Endothelial cell of umbilical vein (primary cell): ENCODE measurements at regions not wholly inside any gene's neighbourhood (a gene's known extent, or its start where the extent isn't known, plus 50 kb on each side); places are given as distances from the start of the nearest gene placed in this dataset.

Experiments
- BruUV-seq: library from RNA; stranded (reverse); fragments of 400-500 nt; replicated peaks from 2 replicates; lab custom pipeline; 2021; lab: Mats Ljungman, UMichigan
- CTCF ChIA-PET: fragments of 300-600, 350-600 bp; sonication (Branson Sonifier 250); formaldehyde crosslinking; loops from one replicate; lab custom pipeline; 2021; ENCODE audit warnings: antibody characterized with exemption, inconsistent platforms; lab: Charles Lee
- POLR2A ChIA-PET: fragments of 300-600, 350-600 bp; sonication (Branson Sonifier 250); formaldehyde crosslinking; loops from one replicate; lab custom pipeline; 2021; ENCODE audit warnings: antibody characterized with exemption, inconsistent platforms; lab: Charles Lee
- DNase-seq: peaks from one replicate; pipeline ENCODE4 v3.0.0-alpha.2; 2011; ENCODE audit warnings: low read depth, low spot score
- FAIRE-seq: peaks from 2 replicates; lab custom pipeline; 2011; peaks lifted over from hg19 to GRCh38; lab: Jason Lieb, UNC
- H2AFZ ChIP-seq: 2 replicates; pipeline ENCODE4 v1.6.0; 2012; ENCODE audit warnings: low read depth, low read length, control low read depth, inconsistent platforms
- H3K27ac ChIP-seq: 2 replicates; pipeline ENCODE4 v1.5.1; 2011; ENCODE audit warnings: low read depth, mild to moderate bottlenecking, control low read depth, low read length, moderate library complexity; ENCODE audit not compliant: insufficient read depth
- H3K27me3 ChIP-seq, 2 experiments: 2 replicates each; pipeline versions ENCODE4 v1.6.0 to v1.6.1; 2011; ENCODE audit warnings: low read length in 2 of 2, mixed read lengths in 1 of 2; ENCODE audit not compliant: control insufficient read depth in 2 of 2, insufficient read depth in 2 of 2
- H3K36me3 ChIP-seq, 2 experiments: 2 replicates in 1 of 2; 3 replicates in 1 of 2; pipeline ENCODE4 v1.5.1; 2011; ENCODE audit warnings: low read length in 2 of 2, mild to moderate bottlenecking in 1 of 2, moderate library complexity in 1 of 2; ENCODE audit not compliant: control insufficient read depth in 2 of 2, insufficient read depth in 2 of 2; ENCODE audit errors: extremely low read depth in 1 of 2
- H3K4me1 ChIP-seq: 3 replicates; pipeline ENCODE4 v1.5.1; 2011; ENCODE audit warnings: mild to moderate bottlenecking, low read length; ENCODE audit not compliant: control insufficient read depth, insufficient read depth; ENCODE audit errors: extremely low read depth
- H3K4me2 ChIP-seq: 2 replicates; pipeline ENCODE4 v1.6.1; 2011; ENCODE audit warnings: low read length, control low read depth, mixed read lengths; ENCODE audit not compliant: insufficient read depth
- H3K4me3 ChIP-seq, 3 experiments: fragments of 200-600 bp in 1 of 3; sonication (generic), shearing (Covaris generic) in 1 of 3; replicated peaks in 1 of 3; 2 replicates each; pipeline ENCODE4 v1.5.1; 2011 to 2016; ENCODE audit warnings: control low read depth in 3 of 3, low read length in 3 of 3, mild to moderate bottlenecking in 2 of 3, inconsistent platforms in 1 of 3, low read depth in 1 of 3, moderate library complexity in 1 of 3; ENCODE audit not compliant: insufficient read depth in 1 of 3
- H3K79me2 ChIP-seq: 2 replicates; pipeline ENCODE4 v1.6.0; 2012; ENCODE audit warnings: low read length, inconsistent platforms; ENCODE audit not compliant: control insufficient read depth, insufficient read depth
- H3K9ac ChIP-seq: replicated peaks from 2 replicates; pipeline ENCODE3; 2011; ENCODE audit warnings: low read length, control low read depth; ENCODE audit not compliant: insufficient read depth; ENCODE audit errors: extremely low read depth
- H3K9me1 ChIP-seq: replicated peaks from 3 replicates; pipeline ENCODE4 v1.6.0; 2011; ENCODE audit warnings: mild to moderate bottlenecking, low read length; ENCODE audit not compliant: control insufficient read depth, insufficient read depth; ENCODE audit errors: extremely low read depth
- H3K9me3 ChIP-seq: replicated peaks from 2 replicates; pipeline ENCODE4 v1.5.1; 2012; ENCODE audit warnings: low read length, inconsistent platforms; ENCODE audit not compliant: control insufficient read depth, insufficient read depth
- H4K20me1 ChIP-seq: replicated peaks from 2 replicates; pipeline ENCODE3; 2011; ENCODE audit warnings: mild to moderate bottlenecking, low read length; ENCODE audit not compliant: control insufficient read depth, insufficient read depth; ENCODE audit errors: extremely low read depth
- EZH2 ChIP-seq: IDR thresholded peaks from 2 replicates; pipeline ENCODE4 v1.6.1; 2012; ENCODE audit warnings: borderline replicate concordance, low read depth, mild to moderate bottlenecking, moderate library complexity, low read length, inconsistent platforms; ENCODE audit not compliant: severe bottlenecking
- FOS ChIP-seq: IDR thresholded peaks from 2 replicates; pipeline ENCODE4 v1.6.1; 2011; ENCODE audit warnings: mild to moderate bottlenecking, low read length, moderate library complexity, borderline replicate concordance; ENCODE audit not compliant: insufficient read depth
- GATA2 ChIP-seq: IDR thresholded peaks from 2 replicates; pipeline ENCODE4 v1.7.0; 2011; ENCODE audit warnings: low read depth, mild to moderate bottlenecking, moderate library complexity, mixed read lengths, low read length; ENCODE audit not compliant: insufficient read length, insufficient read depth
- JUN ChIP-seq: IDR thresholded peaks from 2 replicates; pipeline ENCODE4 v1.6.1; 2011; ENCODE audit warnings: borderline replicate concordance, low read depth; ENCODE audit not compliant: insufficient read length, insufficient read depth
- MYC ChIP-seq: IDR thresholded peaks from one replicate; pipeline ENCODE4 v1.6.1; 2011; ENCODE audit warnings: mild to moderate bottlenecking, low read depth, low read length
- POLR2A ChIP-seq: IDR thresholded peaks from 2 replicates; pipeline ENCODE4 v1.6.1; 2012; ENCODE audit warnings: low read depth, mild to moderate bottlenecking, control low read depth, low read length
- POLR2AphosphoS5 ChIP-seq: IDR thresholded peaks from 2 replicates; pipeline ENCODE4 v1.6.1; 2012; ENCODE audit warnings: low read depth, mild to moderate bottlenecking, control low read depth, low read length, moderate library complexity; ENCODE audit not compliant: insufficient read depth
- dilution Hi-C: fragments of 300-500 bp; cut with MboI; formaldehyde crosslinking; loops from one replicate; pipeline ENCODE4 v1.15.0; 2019; ENCODE audit warnings: low sequenced_read_pairs; ENCODE audit not compliant: extremely low pct_ligation_motif_present
- intact Hi-C: fragments of 100-400 bp; cut with micrococcal nuclease; formaldehyde crosslinking; loops from one replicate; pipeline ENCODE4 v1.10.0; 2022
- TF ChIP-seq, protein P1 (sequence below): IDR thresholded peaks from 2 replicates; pipeline ENCODE4 v1.6.1; 2011; ENCODE audit not compliant: insufficient read depth, insufficient read length
- TF ChIP-seq, protein P2 (sequence below), 2 donors: IDR thresholded peaks; 1 replicate in 1 of 2; 2 replicates in 1 of 2; pipeline ENCODE4 v1.5.1; 2011; ENCODE audit warnings: low read length in 2 of 2, mild to moderate bottlenecking in 2 of 2, moderate library complexity in 2 of 2, control low read depth in 1 of 2, inconsistent platforms in 1 of 2, low read depth in 1 of 2; ENCODE audit not compliant: insufficient read depth in 1 of 2; ENCODE audit errors: extremely low read depth in 1 of 2

DNA sequence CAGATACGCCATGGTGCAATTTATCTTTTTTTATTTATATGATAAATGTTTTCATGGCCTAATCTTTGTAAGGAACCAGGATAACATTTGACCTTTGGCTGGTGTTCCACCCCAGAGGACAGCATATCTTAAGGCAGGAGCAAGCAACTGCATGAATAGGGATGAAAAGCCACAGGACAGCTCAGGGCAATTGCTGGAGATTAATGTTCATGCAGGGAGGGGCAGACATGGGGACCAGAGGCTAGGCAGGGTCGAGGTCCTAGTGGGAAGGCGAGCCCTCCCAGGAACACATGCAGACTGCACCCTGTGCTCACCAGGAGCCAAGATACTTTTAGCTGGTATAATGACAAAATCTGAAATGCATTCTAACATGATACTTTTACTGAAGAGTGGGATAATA is 74.4 kb upstream of the HAO2 start:
- Histone ChIP-seq H3K79me2 (no peaks in the 10 kb centered on the region), H3K4me3 (no peak overlapping the region), H3K9me1 (no peaks in the 10 kb centered on the region), H3K36me3 (no peaks in the 10 kb centered on the region), H3K4me1 (no peaks in the 10 kb centered on the region), H3K9me3 (no peaks in the 10 kb centered on the region), H3K9ac (no peak overlapping the region), H4K20me1 (no peaks in the 10 kb centered on the region), H3K27me3 (peaks cover 4 to 7% of the 10 kb centered on the region in 2 experiments), H2AFZ (no peak overlapping the region), H3K4me2 (no peak overlapping the region), H3K27ac (no peak overlapping the region)
- dilution Hi-C loops (no loop called here), intact Hi-C loops (no loop called here)
- POLR2A ChIA-PET: no interaction called here
- CTCF ChIA-PET: interaction anchor here (1.5 kb wide), 1 partner anchor 19 kb away, joined by 12 read pairs; no protein-coding TSS in a partner anchor
- DNase-seq (no peak), FAIRE-seq (no peak)
- no TSS peak for BruUV-seq
- no peak for TF ChIP-seq GATA2

DNA sequence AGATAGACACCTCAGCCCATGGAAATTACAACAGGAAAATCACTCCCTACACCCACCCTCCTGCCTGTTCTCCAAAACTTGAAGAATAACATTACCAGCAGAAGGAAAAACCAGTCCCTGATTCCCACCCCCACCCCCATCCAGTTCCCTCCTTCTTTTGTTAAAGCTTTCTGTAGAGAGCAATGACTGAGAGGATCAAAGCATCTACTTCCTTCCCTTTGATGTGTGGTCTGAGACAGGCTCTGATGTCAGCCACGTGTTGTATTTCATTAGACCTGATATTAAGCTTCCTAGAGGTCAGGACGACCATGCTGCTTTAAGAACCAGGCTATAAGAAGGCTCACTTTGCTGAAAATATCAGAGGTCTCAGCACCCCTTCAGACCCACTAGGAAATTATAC is 73.9 kb upstream of the HAO2 start:
- intact Hi-C loops (no loop called here), dilution Hi-C loops (no loop called here)
- DNase-seq (no peak), FAIRE-seq (no peak)
- Histone ChIP-seq H3K4me3 (no peak overlapping the region), H3K9me3 (no peaks in the 10 kb centered on the region), H3K36me3 (no peaks in the 10 kb centered on the region), H3K4me2 (no peak overlapping the region), H2AFZ (no peak overlapping the region), H4K20me1 (no peaks in the 10 kb centered on the region), H3K9me1 (no peaks in the 10 kb centered on the region), H3K79me2 (no peaks in the 10 kb centered on the region), H3K27ac (no peak overlapping the region), H3K27me3 (peaks cover 4 to 7% of the 10 kb centered on the region in 2 experiments), H3K4me1 (no peaks in the 10 kb centered on the region), H3K9ac (no peak overlapping the region)
- POLR2A ChIA-PET: no interaction called here
- TF ChIP-seq GATA2 (no peak), JUN (no peak), FOS (no peak), EZH2 (no peak), POLR2AphosphoS5 (no peak), MYC (no peak), POLR2A (no peak)
- TF ChIP-seq, protein P1, sequence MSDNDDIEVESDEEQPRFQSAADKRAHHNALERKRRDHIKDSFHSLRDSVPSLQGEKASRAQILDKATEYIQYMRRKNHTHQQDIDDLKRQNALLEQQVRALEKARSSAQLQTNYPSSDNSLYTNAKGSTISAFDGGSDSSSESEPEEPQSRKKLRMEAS: no peak
- TF ChIP-seq, protein P2, sequence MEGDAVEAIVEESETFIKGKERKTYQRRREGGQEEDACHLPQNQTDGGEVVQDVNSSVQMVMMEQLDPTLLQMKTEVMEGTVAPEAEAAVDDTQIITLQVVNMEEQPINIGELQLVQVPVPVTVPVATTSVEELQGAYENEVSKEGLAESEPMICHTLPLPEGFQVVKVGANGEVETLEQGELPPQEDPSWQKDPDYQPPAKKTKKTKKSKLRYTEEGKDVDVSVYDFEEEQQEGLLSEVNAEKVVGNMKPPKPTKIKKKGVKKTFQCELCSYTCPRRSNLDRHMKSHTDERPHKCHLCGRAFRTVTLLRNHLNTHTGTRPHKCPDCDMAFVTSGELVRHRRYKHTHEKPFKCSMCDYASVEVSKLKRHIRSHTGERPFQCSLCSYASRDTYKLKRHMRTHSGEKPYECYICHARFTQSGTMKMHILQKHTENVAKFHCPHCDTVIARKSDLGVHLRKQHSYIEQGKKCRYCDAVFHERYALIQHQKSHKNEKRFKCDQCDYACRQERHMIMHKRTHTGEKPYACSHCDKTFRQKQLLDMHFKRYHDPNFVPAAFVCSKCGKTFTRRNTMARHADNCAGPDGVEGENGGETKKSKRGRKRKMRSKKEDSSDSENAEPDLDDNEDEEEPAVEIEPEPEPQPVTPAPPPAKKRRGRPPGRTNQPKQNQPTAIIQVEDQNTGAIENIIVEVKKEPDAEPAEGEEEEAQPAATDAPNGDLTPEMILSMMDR (IDR thresholded peaks at IDR 0.05; ENCODE audit: extremely low read depth in 1 of 2, insufficient read depth in 1 of 2, low read depth in 1 of 2, low read length in 2 of 2): no peak
- CTCF ChIA-PET: interaction anchor here (1.3 to 1.5 kb wide), 2 partner anchors 15 to 20 kb away, joined by 3 to 12 read pairs; no protein-coding TSS in a partner anchor
- no TSS peak for BruUV-seq
